ENCODE measurements at regions not wholly inside any gene's neighbourhood (a gene's known extent, or its start where the extent isn't known, plus 50 kb on each side); places are given as distances from the start of the nearest gene placed in this dataset.
"Not testable (repeated sequence)": the region's sequence is repeated elsewhere in the genome, so short reads cannot be mapped to it uniquely, and the experiment has no call there.

DNA sequence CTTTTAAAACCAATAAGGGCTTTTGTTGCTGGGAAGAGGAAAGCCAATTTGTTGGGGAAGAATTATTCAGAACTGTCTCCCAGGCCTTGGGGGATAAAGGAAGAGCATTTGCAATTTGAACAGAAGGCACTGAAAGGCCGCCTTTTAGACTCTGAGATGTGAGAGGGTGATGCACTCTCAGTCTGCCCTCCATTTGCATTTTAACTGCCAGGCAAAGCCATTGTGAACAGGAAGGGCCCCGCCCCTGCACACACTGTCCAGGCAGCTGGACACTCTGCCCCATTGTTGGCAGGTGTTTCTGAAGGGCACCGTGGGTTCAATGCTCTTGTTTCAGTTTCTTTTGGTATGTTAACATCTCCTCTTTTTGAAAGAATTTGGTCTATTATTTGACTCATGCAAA is 169.5 kb upstream of the COPS8 start:
- no peaks in the 10 kb centered on the region for H3K4me1 ChIP-seq
- no peaks in the 10 kb centered on the region for H3K27me3 ChIP-seq
- peak; percentile 26 for DNase-seq (ENCODE audit: low spot score)
- TF ChIP-seq, protein P1, sequence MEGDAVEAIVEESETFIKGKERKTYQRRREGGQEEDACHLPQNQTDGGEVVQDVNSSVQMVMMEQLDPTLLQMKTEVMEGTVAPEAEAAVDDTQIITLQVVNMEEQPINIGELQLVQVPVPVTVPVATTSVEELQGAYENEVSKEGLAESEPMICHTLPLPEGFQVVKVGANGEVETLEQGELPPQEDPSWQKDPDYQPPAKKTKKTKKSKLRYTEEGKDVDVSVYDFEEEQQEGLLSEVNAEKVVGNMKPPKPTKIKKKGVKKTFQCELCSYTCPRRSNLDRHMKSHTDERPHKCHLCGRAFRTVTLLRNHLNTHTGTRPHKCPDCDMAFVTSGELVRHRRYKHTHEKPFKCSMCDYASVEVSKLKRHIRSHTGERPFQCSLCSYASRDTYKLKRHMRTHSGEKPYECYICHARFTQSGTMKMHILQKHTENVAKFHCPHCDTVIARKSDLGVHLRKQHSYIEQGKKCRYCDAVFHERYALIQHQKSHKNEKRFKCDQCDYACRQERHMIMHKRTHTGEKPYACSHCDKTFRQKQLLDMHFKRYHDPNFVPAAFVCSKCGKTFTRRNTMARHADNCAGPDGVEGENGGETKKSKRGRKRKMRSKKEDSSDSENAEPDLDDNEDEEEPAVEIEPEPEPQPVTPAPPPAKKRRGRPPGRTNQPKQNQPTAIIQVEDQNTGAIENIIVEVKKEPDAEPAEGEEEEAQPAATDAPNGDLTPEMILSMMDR (IDR thresholded peaks at IDR 0.05) = no peak
- no peak overlapping the region for H3K4me3 ChIP-seq
- H3K36me3 ChIP-seq = no peaks in the 10 kb centered on the region
- no peak overlapping the region for H3K27ac ChIP-seq
- H3K9me3 ChIP-seq = no peaks in the 10 kb centered on the region

DNA sequence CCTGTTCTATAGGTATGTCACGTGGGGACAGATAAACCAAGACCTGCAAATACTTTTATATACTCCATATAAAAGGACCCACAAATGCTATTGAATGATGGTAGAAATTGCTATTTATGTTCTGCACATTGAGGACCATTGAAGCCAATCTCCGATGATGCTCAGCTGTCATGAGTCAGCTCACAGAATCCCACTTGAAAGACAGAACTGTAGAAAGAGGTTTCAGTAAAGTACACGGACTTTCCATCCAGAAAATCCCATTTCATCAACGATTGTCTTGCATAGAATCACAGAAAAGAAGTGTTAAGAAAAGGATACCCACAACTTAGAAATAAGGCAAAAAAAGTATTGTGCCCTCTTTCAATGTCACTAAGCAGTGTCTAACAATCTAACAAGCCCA is 169.0 kb upstream of the COPS8 start:
- Histone ChIP-seq H3K27me3 (no peaks in the 10 kb centered on the region), H3K27ac (no peak overlapping the region), H3K9me3 (no peaks in the 10 kb centered on the region), H3K4me3 (no peak overlapping the region), H3K36me3 (no peaks in the 10 kb centered on the region), H3K4me1 (no peaks in the 10 kb centered on the region)
- no peak for DNase-seq (ENCODE audit: low spot score)
- TF ChIP-seq, protein P1 (IDR thresholded peaks at IDR 0.05) = no peak

DNA sequence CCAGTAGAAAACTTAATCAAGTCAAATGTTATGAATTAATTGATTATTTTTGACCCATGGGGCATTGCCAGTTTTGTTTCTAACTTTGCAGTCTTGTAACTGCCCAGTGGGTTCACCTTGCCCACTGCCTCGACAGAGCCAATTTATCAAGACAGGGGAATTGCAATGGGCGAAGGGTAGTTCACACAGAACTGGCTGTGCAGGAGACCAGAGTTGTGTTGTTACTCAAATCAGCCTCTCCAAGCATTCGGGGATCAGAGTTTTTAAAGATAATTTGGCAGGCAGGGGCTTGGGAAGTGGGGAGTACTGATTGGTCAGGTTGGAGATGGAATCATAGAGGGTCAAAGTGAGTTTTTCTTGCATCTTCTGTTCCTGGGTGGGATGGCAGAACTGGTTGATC is 168.5 kb upstream of the COPS8 start:
- Histone ChIP-seq H3K4me3 (no peak overlapping the region), H3K36me3 (no peaks in the 10 kb centered on the region), H3K9me3 (no peaks in the 10 kb centered on the region), H3K27me3 (no peaks in the 10 kb centered on the region), H3K27ac (no peak overlapping the region), H3K4me1 (no peaks in the 10 kb centered on the region)
- TF ChIP-seq, protein P1 (IDR thresholded peaks at IDR 0.05) = no peak
- peak; percentile 32 for DNase-seq (ENCODE audit: low spot score)

DNA sequence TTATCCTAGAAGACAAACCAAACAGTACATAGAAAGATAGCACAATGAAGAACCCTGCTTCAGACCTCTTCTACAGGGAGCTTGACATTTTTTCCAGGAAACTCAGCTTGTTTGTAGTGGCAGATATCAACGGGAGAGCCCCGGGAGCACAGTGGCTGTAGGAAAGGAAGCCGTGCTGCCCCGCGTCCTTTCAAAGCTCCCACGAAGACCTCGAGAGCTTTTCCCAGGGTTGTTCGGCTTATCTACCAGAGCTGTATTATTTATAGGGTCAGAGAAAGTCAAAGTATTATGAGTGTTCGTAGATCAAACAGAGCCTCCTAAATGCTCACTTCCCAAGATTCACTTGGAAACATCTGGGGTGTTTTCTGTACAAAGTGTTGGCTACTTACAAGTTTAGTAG is 167.1 kb upstream of the COPS8 start:
- peak; percentile 59 for DNase-seq (ENCODE audit: low spot score)
- no peak overlapping the region for H3K4me3 ChIP-seq
- no peaks in the 10 kb centered on the region for H3K9me3 ChIP-seq
- no peaks in the 10 kb centered on the region for H3K36me3 ChIP-seq
- H3K27ac ChIP-seq = no peak overlapping the region
- TF ChIP-seq, protein P1 (IDR thresholded peaks at IDR 0.05) = no peak
- H3K4me1 ChIP-seq = no peaks in the 10 kb centered on the region
- no peaks in the 10 kb centered on the region for H3K27me3 ChIP-seq

DNA sequence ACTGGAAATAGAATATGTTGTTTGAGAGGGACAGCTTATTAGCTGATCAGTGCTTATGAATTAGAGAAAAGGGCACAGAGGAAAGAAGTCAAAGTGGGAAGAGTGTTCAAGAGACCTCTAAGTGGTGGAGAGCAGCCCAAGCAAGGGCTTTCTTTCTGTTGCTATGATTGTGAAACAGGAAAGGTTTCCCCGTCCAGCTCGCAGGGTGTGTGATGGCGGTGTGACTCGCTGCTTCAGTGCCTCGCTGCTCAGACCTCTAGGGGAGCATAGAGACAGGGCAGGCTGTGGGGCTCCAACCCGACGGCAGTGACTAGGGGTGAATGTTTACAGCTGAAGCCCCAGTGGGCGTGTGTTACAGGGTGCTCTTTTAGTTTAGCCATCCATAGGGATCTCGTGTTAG is 166.5 kb upstream of the COPS8 start:
- TF ChIP-seq, protein P1 (IDR thresholded peaks at IDR 0.05) = no peak
- peak; percentile 59 for DNase-seq (ENCODE audit: low spot score)

DNA sequence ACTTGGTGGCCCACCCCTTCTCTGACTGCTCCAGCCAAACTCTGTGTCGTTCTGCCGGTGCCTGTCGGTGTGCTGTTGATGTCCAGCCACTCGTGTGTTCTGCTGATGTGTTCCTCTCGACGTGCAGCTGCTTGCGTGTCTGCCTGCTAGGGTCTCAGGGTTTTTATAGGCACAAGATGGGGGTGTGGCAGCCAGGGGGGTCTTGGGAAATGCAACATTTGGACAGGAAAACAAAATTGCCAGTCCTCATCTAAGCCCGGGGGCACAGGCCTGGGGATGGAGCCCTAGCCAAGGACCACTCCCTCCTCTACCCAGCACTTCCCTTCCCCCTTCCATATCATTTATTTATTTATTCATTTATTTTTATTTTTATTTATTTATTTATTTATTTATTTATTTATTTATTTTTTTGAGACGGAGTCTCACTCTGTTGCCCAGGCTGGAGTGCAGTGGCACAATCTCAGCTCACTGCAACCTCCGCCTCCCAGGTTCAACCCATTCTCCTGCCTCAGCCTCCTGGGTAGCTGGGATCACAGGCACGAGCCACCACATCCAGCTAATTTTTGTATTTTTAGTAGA is 165.8 kb upstream of the COPS8 start:
- peak; percentile 52 for DNase-seq (ENCODE audit: low spot score)
- not testable (repeated sequence) for H3K4me3 ChIP-seq, H3K36me3 ChIP-seq, H3K27ac ChIP-seq, H3K27me3 ChIP-seq, H3K4me1 ChIP-seq, H3K9me3 ChIP-seq

More for the DNA sequence above, 166.5 kb upstream of the COPS8 start:
- H3K27ac ChIP-seq = no peak overlapping the region
- H3K36me3 ChIP-seq = no peaks in the 10 kb centered on the region
- H3K9me3 ChIP-seq = no peaks in the 10 kb centered on the region
- no peak overlapping the region for H3K4me3 ChIP-seq
- H3K4me1 ChIP-seq = no peaks in the 10 kb centered on the region
- no peaks in the 10 kb centered on the region for H3K27me3 ChIP-seq
